ENCODE measurements at regions not wholly inside any gene's neighbourhood (a gene's known extent, or its start where the extent isn't known, plus 50 kb on each side); places are given as distances from the start of the nearest gene placed in this dataset.

- no peak for TF ChIP-seq CTCF (IDR thresholded peaks at IDR 0.05; ENCODE audit: low read depth, low read length)
- no peak for DNase-seq (ENCODE audit: extremely low read depth, low read depth)
Measured at GRCh38 chr5:7078101-7078500, 317.8 kb upstream of the ADCY2 start.

- DNase-seq (ENCODE audit: extremely low read depth, low read depth): no peak
- TF ChIP-seq CTCF (IDR thresholded peaks at IDR 0.05; ENCODE audit: low read depth, low read length): no peak
Measured at GRCh38 chr5:7078901-7079300, 317.0 kb upstream of the ADCY2 start.

GRCh38 chr5:7080501-7080900, 315.4 kb upstream of the ADCY2 start:
- DNase-seq (ENCODE audit: extremely low read depth, low read depth): no peak

GRCh38 chr5:7087719-7088297, 308.1 kb upstream of the ADCY2 start:
- no peak for TF ChIP-seq CTCF (IDR thresholded peaks at IDR 0.05; ENCODE audit: low read depth, low read length)
- no peak for DNase-seq (ENCODE audit: extremely low read depth, low read depth)

More at GRCh38 chr5:7080501-7080900, 315.4 kb upstream of the ADCY2 start:
- TF ChIP-seq CTCF (IDR thresholded peaks at IDR 0.05; ENCODE audit: low read depth, low read length): no peak

- TF ChIP-seq CTCF (IDR thresholded peaks at IDR 0.05; ENCODE audit: low read depth, low read length): no peak
- DNase-seq (ENCODE audit: extremely low read depth, low read depth): no peak
Measured at GRCh38 chr5:7088849-7089248, 307.1 kb upstream of the ADCY2 start.

- DNase-seq (ENCODE audit: extremely low read depth, low read depth): no peak
- TF ChIP-seq CTCF (IDR thresholded peaks at IDR 0.05; ENCODE audit: low read depth, low read length): no peak
Measured at GRCh38 chr5:7094626-7095025, 301.3 kb upstream of the ADCY2 start.

GRCh38 chr5:7096294-7096693, 299.6 kb upstream of the ADCY2 start:
- TF ChIP-seq CTCF (IDR thresholded peaks at IDR 0.05; ENCODE audit: low read depth, low read length): no peak
- DNase-seq (ENCODE audit: extremely low read depth, low read depth): no peak
